MCF 10A (cell line): ENCODE measurements at regions not wholly inside any gene's neighbourhood (a gene's known extent, or its start where the extent isn't known, plus 50 kb on each side); places are given as distances from the start of the nearest gene placed in this dataset.

Experiments
- BruUV-seq: library from RNA; stranded (reverse); fragments of 400-500 nt; replicated peaks from 2 replicates; lab custom pipeline; 2021; lab: Mats Ljungman, UMichigan
- CTCF ChIA-PET: fragments of 300-600 bp; sonication (Branson Sonifier 250); formaldehyde crosslinking; extraction: SDS; loops from one replicate; lab custom pipeline; 2021; ENCODE audit warnings: antibody characterized with exemption, inconsistent platforms; lab: Yijun Ruan, JAX
- POLR2A ChIA-PET: fragments of 300-600, 350-650 bp; sonication (Branson Sonifier 250); formaldehyde crosslinking; extraction: SDS; loops from one replicate; lab custom pipeline; 2020; ENCODE audit warnings: antibody characterized with exemption, inconsistent platforms; lab: Yijun Ruan, JAX
- DNase-seq: peaks from one replicate; pipeline ENCODE4 v3.0.0-alpha.2; 2018; ENCODE audit not compliant: unreplicated experiment
- H3K27ac Mint-ChIP-seq: one replicate; pipeline ENCODE4 v1.8.0; 2022; ENCODE audit warnings: mild to moderate bottlenecking, low read depth, mixed read lengths; ENCODE audit not compliant: unreplicated experiment
- H3K27me3 Mint-ChIP-seq: one replicate; pipeline ENCODE4 v1.8.0; 2022; ENCODE audit warnings: mixed read lengths; ENCODE audit not compliant: insufficient read depth, unreplicated experiment
- H3K36me3 Mint-ChIP-seq: one replicate; pipeline ENCODE4 v1.8.0; 2022; ENCODE audit warnings: mild to moderate bottlenecking, moderate library complexity, mixed read lengths; ENCODE audit not compliant: insufficient read depth, unreplicated experiment
- H3K4me1 Mint-ChIP-seq: one replicate; pipeline ENCODE4 v1.8.0; 2022; ENCODE audit warnings: mixed read lengths; ENCODE audit not compliant: insufficient read depth, unreplicated experiment
- H3K4me3 Mint-ChIP-seq: one replicate; pipeline ENCODE4 v1.8.0; 2022; ENCODE audit warnings: mild to moderate bottlenecking, moderate library complexity, mixed read lengths; ENCODE audit not compliant: unreplicated experiment
- H3K9me3 Mint-ChIP-seq: one replicate; pipeline ENCODE4 v1.8.0; 2022; ENCODE audit warnings: mixed read lengths; ENCODE audit not compliant: unreplicated experiment
- intact Hi-C: fragments of 100-400 bp; cut with micrococcal nuclease; formaldehyde crosslinking; loops from 2 replicates; pipeline ENCODE4 v1.14.1; 2022
- TF ChIP-seq, protein P1 (sequence below): fragments of 200-600 bp; IDR thresholded peaks from one replicate; pipeline ENCODE4 v1.8.0; 2022; ENCODE audit warnings: antibody characterized with exemption, mild to moderate bottlenecking; ENCODE audit not compliant: unreplicated experiment

DNA sequence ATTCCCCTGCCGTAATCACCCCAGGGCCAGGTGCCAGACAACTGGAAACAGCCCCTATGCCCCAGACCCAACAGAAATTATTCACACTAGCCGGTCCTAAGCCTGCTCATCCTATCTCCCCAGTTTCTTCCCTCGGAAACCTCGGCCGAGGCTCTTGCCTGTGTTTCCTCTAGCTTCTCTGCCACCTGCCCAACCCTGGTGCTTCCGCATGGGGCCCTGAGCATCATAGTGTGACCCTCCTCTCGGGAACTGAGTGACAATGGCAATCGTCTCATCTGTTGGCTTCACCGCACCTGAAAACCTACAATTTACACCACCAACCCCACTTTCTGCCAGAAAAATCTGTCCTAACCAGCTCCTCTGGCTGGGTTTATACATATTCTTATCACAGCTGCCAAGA, 257.3 kb downstream of the SOD2 start:
- TF ChIP-seq, protein P1, sequence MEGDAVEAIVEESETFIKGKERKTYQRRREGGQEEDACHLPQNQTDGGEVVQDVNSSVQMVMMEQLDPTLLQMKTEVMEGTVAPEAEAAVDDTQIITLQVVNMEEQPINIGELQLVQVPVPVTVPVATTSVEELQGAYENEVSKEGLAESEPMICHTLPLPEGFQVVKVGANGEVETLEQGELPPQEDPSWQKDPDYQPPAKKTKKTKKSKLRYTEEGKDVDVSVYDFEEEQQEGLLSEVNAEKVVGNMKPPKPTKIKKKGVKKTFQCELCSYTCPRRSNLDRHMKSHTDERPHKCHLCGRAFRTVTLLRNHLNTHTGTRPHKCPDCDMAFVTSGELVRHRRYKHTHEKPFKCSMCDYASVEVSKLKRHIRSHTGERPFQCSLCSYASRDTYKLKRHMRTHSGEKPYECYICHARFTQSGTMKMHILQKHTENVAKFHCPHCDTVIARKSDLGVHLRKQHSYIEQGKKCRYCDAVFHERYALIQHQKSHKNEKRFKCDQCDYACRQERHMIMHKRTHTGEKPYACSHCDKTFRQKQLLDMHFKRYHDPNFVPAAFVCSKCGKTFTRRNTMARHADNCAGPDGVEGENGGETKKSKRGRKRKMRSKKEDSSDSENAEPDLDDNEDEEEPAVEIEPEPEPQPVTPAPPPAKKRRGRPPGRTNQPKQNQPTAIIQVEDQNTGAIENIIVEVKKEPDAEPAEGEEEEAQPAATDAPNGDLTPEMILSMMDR, result no peak
- no peak overlapping the region for H3K27ac Mint-ChIP-seq
- DNase-seq, result no peak
- peaks cover 46% of the 10 kb centered on the region for H3K27me3 Mint-ChIP-seq
- intact Hi-C loops, result no loop called here
- CTCF ChIA-PET, result interaction anchor here (1.1 kb wide), 1 partner anchor 263 kb away, joined by 3 read pairs; no protein-coding TSS in a partner anchor
- H3K4me3 Mint-ChIP-seq, result no peak overlapping the region
- no TSS peak for BruUV-seq
- POLR2A ChIA-PET, result no interaction called here
- H3K9me3 Mint-ChIP-seq, result peaks cover 15% of the 10 kb centered on the region
- no peaks in the 10 kb centered on the region for H3K4me1 Mint-ChIP-seq
- H3K36me3 Mint-ChIP-seq, result no peaks in the 10 kb centered on the region

DNA sequence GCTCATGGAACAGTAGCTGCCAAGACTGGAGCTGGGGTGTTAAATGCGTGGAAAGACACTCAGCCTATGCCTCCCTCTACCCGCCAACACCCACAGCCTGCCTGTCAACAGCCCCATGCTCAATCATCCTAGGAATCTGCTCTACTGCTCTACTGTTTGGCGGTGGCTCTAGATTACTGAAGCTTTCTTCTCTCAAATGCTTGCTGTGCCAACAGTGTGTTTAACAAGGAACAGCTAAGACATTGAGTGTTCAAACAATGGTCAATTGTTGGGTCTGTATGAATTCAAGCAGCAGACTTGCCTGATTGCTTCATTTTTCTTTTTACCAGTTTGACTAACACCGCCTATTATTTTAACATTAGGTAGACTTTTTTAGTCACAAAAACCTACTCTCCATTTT, 258.6 kb downstream of the SOD2 start:
- Mint-ChIP-seq H3K27ac (no peak overlapping the region), H3K4me3 (no peak overlapping the region), H3K9me3 (peaks cover 15% of the 10 kb centered on the region), H3K27me3 (peaks cover 59% of the 10 kb centered on the region), H3K4me1 (no peaks in the 10 kb centered on the region), H3K36me3 (no peaks in the 10 kb centered on the region)
- DNase-seq, result no peak
- TF ChIP-seq, protein P1, result no peak
- ChIA-PET CTCF (no interaction called here), POLR2A (no interaction called here)
- BruUV-seq, result no TSS peak
- intact Hi-C loops, result no loop called here

DNA sequence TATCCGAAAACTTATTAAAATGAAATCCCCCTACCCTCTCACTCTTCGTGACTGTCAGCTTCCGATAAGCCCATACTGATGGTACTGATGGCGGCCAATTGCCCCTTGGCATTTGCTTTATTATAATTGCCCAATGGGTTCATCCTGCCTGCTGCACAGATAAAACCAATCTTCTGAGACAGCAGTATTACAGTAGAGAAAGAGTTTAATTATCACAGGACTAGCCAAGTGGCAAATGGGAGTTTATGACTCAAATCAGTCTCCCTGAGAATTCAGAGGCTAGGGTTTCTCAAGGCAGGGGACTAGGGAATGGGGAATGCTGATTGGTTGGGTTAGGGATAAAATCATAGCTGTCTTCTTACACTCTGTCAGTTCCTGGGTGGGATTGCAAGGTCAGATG, 259.5 kb downstream of the SOD2 start:
- Mint-ChIP-seq H3K27me3 (peaks cover 61% of the 10 kb centered on the region), H3K27ac (no peak overlapping the region), H3K4me1 (no peaks in the 10 kb centered on the region), H3K36me3 (no peaks in the 10 kb centered on the region), H3K9me3 (peaks cover 15% of the 10 kb centered on the region), H3K4me3 (no peak overlapping the region)
- DNase-seq, result no peak
- intact Hi-C loops, result no loop called here
- no TSS peak for BruUV-seq
- ChIA-PET POLR2A (no interaction called here), CTCF (interaction anchor here (0.7 kb wide), 1 partner anchor 165 kb away, joined by 3 read pairs; no protein-coding TSS in a partner anchor)
- TF ChIP-seq, protein P1, result no peak

DNA sequence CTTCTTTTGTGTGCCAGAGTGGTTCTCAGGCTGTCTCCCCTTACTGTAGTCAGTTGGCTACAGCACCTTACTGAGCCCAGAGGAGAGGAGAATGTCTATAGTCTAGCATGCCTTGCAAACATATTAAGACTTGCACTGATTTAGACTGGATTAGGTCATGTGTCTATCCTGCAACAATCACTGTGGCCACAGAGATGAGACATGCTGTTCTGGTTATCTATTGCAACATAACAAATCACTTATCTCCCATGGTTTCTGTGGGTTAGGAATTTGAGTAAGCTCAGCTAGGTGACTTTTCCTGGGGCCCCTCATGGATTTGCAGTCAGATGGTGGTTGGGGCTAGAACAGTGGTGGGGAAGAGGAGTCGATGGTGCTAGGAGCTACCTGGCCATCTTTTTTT, 261.3 kb downstream of the SOD2 start:
- intact Hi-C loops, result no loop called here
- no TSS peak for BruUV-seq
- CTCF ChIA-PET, result interaction anchor here (0.5 to 1.0 kb wide), 2 partner anchors 10 to 11 kb away, joined by 3 read pairs; no protein-coding TSS in a partner anchor
- POLR2A ChIA-PET, result no interaction called here
- Mint-ChIP-seq H3K36me3 (no peaks in the 10 kb centered on the region), H3K9me3 (peaks cover 15% of the 10 kb centered on the region), H3K27me3 (peaks cover 43% of the 10 kb centered on the region), H3K27ac (no peak overlapping the region), H3K4me1 (no peaks in the 10 kb centered on the region), H3K4me3 (no peak overlapping the region)
- DNase-seq, result no peak
- TF ChIP-seq, protein P1, result no peak
